MM.1S (cell line): ENCODE measurements at regions not wholly inside any gene's neighbourhood (a gene's known extent, or its start where the extent isn't known, plus 50 kb on each side); places are given as distances from the start of the nearest gene placed in this dataset.

Experiments
- EZH2 ChIP-seq: fragments of 300-600 bp; sonication (generic); optimal IDR thresholded peaks from 2 replicates; pipeline ENCODE3; 2017; ENCODE audit warnings: low read depth, mild to moderate bottlenecking, antibody characterized with exemption, low read length, mixed read lengths
- EZH2phosphoT487 ChIP-seq: fragments of 300-600 bp; sonication (generic); IDR thresholded peaks from 2 replicates; pipeline ENCODE4 v1.6.1; 2018; ENCODE audit warnings: antibody characterized with exemption, low read length
- TF ChIP-seq, protein P1 (sequence below): fragments of 300-600 bp; sonication (generic); IDR thresholded peaks from 2 replicates; pipeline ENCODE4 v1.5.1; 2016; ENCODE audit warnings: antibody characterized with exemption, low read length, mixed read lengths

GRCh38 chr6:142665393-142665792 lies 279.6 kb downstream of the HIVEP2 start:
- TF ChIP-seq, protein P1, sequence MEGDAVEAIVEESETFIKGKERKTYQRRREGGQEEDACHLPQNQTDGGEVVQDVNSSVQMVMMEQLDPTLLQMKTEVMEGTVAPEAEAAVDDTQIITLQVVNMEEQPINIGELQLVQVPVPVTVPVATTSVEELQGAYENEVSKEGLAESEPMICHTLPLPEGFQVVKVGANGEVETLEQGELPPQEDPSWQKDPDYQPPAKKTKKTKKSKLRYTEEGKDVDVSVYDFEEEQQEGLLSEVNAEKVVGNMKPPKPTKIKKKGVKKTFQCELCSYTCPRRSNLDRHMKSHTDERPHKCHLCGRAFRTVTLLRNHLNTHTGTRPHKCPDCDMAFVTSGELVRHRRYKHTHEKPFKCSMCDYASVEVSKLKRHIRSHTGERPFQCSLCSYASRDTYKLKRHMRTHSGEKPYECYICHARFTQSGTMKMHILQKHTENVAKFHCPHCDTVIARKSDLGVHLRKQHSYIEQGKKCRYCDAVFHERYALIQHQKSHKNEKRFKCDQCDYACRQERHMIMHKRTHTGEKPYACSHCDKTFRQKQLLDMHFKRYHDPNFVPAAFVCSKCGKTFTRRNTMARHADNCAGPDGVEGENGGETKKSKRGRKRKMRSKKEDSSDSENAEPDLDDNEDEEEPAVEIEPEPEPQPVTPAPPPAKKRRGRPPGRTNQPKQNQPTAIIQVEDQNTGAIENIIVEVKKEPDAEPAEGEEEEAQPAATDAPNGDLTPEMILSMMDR, result no peak
- TF ChIP-seq EZH2 (no peak), EZH2phosphoT487 (no peak)
